Progenitor cell of endocrine pancreas (in vitro differentiated cells): ENCODE measurements at regions not wholly inside any gene's neighbourhood (a gene's known extent, or its start where the extent isn't known, plus 50 kb on each side); places are given as distances from the start of the nearest gene placed in this dataset.

ENCODE experiments used
- DNase-seq: peaks from one replicate; pipeline ENCODE4 v3.0.0; 2021; ENCODE audit warnings: low spot score; ENCODE audit not compliant: unreplicated experiment
- H3K27ac Mint-ChIP-seq: 2 replicates; pipeline ENCODE4 v1.8.0; 2021; ENCODE audit warnings: mild to moderate bottlenecking, moderate library complexity, mixed read lengths
- H3K27me3 Mint-ChIP-seq: 2 replicates; pipeline ENCODE4 v1.8.0; 2021; ENCODE audit warnings: mixed read lengths
- H3K36me3 Mint-ChIP-seq: 2 replicates; pipeline ENCODE4 v1.8.0; 2022; ENCODE audit warnings: mixed read lengths; ENCODE audit not compliant: insufficient read depth
- H3K4me1 Mint-ChIP-seq: 2 replicates; pipeline ENCODE4 v1.8.0; 2021; ENCODE audit warnings: low read depth, mixed read lengths
- H3K4me3 Mint-ChIP-seq: 2 replicates; pipeline ENCODE4 v1.8.0; 2021; ENCODE audit warnings: low read depth, mild to moderate bottlenecking, moderate library complexity, mixed read lengths
- H3K9me3 Mint-ChIP-seq: 2 replicates; pipeline ENCODE4 v1.8.0; 2021; ENCODE audit warnings: low read depth, mixed read lengths
- CTCF ChIP-seq: fragments of 200-600 bp; sonication (generic); IDR thresholded peaks from one replicate; pipeline ENCODE4 v1.5.0; 2021; ENCODE audit warnings: antibody characterized with exemption, mild to moderate bottlenecking; ENCODE audit not compliant: unreplicated experiment

- no peak for TF ChIP-seq CTCF
- Mint-ChIP-seq H3K36me3 (peaks cover 1% of the 10 kb centered on the region), H3K4me1 (no peaks in the 10 kb centered on the region), H3K9me3 (peaks cover 8% of the 10 kb centered on the region), H3K27me3 (no peaks in the 10 kb centered on the region), H3K27ac (no peak overlapping the region), H3K4me3 (no peak overlapping the region)
- no peak for DNase-seq
Measured at GRCh38 chr13:104310861-104311260, 1244.6 kb upstream of the SLC10A2 start.

- H3K36me3 Mint-ChIP-seq = peaks cover 1% of the 10 kb centered on the region
- H3K4me3 Mint-ChIP-seq = no peak overlapping the region
- no peak for DNase-seq
- peaks cover 5% of the 10 kb centered on the region for H3K9me3 Mint-ChIP-seq
- TF ChIP-seq CTCF = no peak
- no peak overlapping the region for H3K27ac Mint-ChIP-seq
- no peaks in the 10 kb centered on the region for H3K4me1 Mint-ChIP-seq
- no peaks in the 10 kb centered on the region for H3K27me3 Mint-ChIP-seq
Measured at GRCh38 chr13:104309431-104309830, 1243.2 kb upstream of the SLC10A2 start.

- Mint-ChIP-seq H3K27me3 (no peaks in the 10 kb centered on the region), H3K4me3 (no peak overlapping the region), H3K9me3 (no peaks in the 10 kb centered on the region), H3K27ac (no peak overlapping the region), H3K4me1 (no peaks in the 10 kb centered on the region), H3K36me3 (no peaks in the 10 kb centered on the region)
- DNase-seq = no peak
- TF ChIP-seq CTCF = no peak
Measured at GRCh38 chr13:104301171-104301975, 1235.2 kb upstream of the SLC10A2 start.

- no peak for DNase-seq
- TF ChIP-seq CTCF = no peak
- H3K27ac Mint-ChIP-seq = no peak overlapping the region
- H3K4me3 Mint-ChIP-seq = no peak overlapping the region
- H3K36me3 Mint-ChIP-seq = no peaks in the 10 kb centered on the region
- no peaks in the 10 kb centered on the region for H3K9me3 Mint-ChIP-seq
- H3K4me1 Mint-ChIP-seq = peaks cover 2% of the 10 kb centered on the region
- H3K27me3 Mint-ChIP-seq = no peaks in the 10 kb centered on the region
Measured at GRCh38 chr13:104297075-104297474, 1230.9 kb upstream of the SLC10A2 start.

- Mint-ChIP-seq H3K4me1 (peaks cover 2% of the 10 kb centered on the region), H3K27ac (no peak overlapping the region), H3K4me3 (no peak overlapping the region), H3K9me3 (no peaks in the 10 kb centered on the region), H3K27me3 (no peaks in the 10 kb centered on the region), H3K36me3 (no peaks in the 10 kb centered on the region)
- DNase-seq = no peak
- TF ChIP-seq CTCF = no peak
Measured at GRCh38 chr13:104296286-104296685, 1230.1 kb upstream of the SLC10A2 start.
